ENCODE measurements at regions not wholly inside any gene's neighbourhood (a gene's known extent, or its start where the extent isn't known, plus 50 kb on each side); places are given as distances from the start of the nearest gene placed in this dataset.

GRCh38 chr3:44029100-44029499, 212.6 kb upstream of the TOPAZ1 start:
- H3K27ac ChIP-seq, result no peak overlapping the region
- no peaks in the 10 kb centered on the region for H3K4me1 ChIP-seq
- H3K36me3 ChIP-seq, result no peaks in the 10 kb centered on the region
- H3K27me3 ChIP-seq, result peaks cover 0 to 68% (median 0%) of the 10 kb centered on the region in 3 donors
- intact Hi-C loops (cut with DNase I; ENCODE audit: low total_unique reads), result no loop called here
- DNase-seq, result no peak
- WGBS, 5 donors, result 78 to 93% (median 85%) methylated on average over 2 of the region's 2 CpGs
- no peak for TF ChIP-seq POLR2AphosphoS5 (IDR thresholded peaks at IDR 0.05)
- no peak for TF ChIP-seq EP300 (IDR thresholded peaks at IDR 0.05)
- TF ChIP-seq CTCF (IDR thresholded peaks at IDR 0.05), result no peak
- no peak for TF ChIP-seq POLR2A (IDR thresholded peaks at IDR 0.05)
- H3K9me3 ChIP-seq, result no peaks in the 10 kb centered on the region
- H3K4me3 ChIP-seq, result no peak overlapping the region

- no peak for DNase-seq
- no peaks in the 10 kb centered on the region for H3K9me3 ChIP-seq
- no peaks in the 10 kb centered on the region for H3K36me3 ChIP-seq
- peaks cover 0 to 57% (median 0%) of the 10 kb centered on the region in 3 donors for H3K27me3 ChIP-seq
- H3K27ac ChIP-seq, result no peak overlapping the region
- TF ChIP-seq POLR2AphosphoS5 (IDR thresholded peaks at IDR 0.05) (no peak), EP300 (IDR thresholded peaks at IDR 0.05) (no peak)
- no peaks in the 10 kb centered on the region for H3K4me1 ChIP-seq
- H3K4me3 ChIP-seq, result no peak overlapping the region
- intact Hi-C loops (cut with DNase I; ENCODE audit: low total_unique reads), result no loop called here
- 83 to 88% (median 85%) methylated on average over 7 of the region's 7 CpGs for WGBS, 5 donors
Measured at GRCh38 chr3:44030285-44030684, 211.4 kb upstream of the TOPAZ1 start.

GRCh38 chr3:44030687-44031305, 210.9 kb upstream of the TOPAZ1 start:
- Histone ChIP-seq H3K4me1 (no peaks in the 10 kb centered on the region), H3K27ac (no peak overlapping the region), H3K27me3 (peaks cover 0 to 52% (median 0%) of the 10 kb centered on the region in 3 donors), H3K36me3 (no peaks in the 10 kb centered on the region), H3K4me3 (no peak overlapping the region), H3K9me3 (no peaks in the 10 kb centered on the region)
- WGBS, 5 donors, result 64 to 85% (median 66%) methylated on average over 1 of the region's 1 CpG
- TF ChIP-seq POLR2A (IDR thresholded peaks at IDR 0.05), result no peak
- TF ChIP-seq POLR2AphosphoS5 (IDR thresholded peaks at IDR 0.05), result no peak
- no peak for TF ChIP-seq CTCF (IDR thresholded peaks at IDR 0.05)
- no peak for TF ChIP-seq EP300 (IDR thresholded peaks at IDR 0.05)
- no peak for DNase-seq
- intact Hi-C loops (cut with DNase I; ENCODE audit: low total_unique reads), result no loop called here

GRCh38 chr3:44031387-44032380, 210.0 kb upstream of the TOPAZ1 start:
- no peak overlapping the region for H3K27ac ChIP-seq
- H3K36me3 ChIP-seq, result no peaks in the 10 kb centered on the region
- no peak for DNase-seq
- peaks cover 0 to 44% (median 0%) of the 10 kb centered on the region in 3 donors for H3K27me3 ChIP-seq
- intact Hi-C loops (cut with DNase I; ENCODE audit: low total_unique reads), result no loop called here
- no peaks in the 10 kb centered on the region for H3K4me1 ChIP-seq
- TF ChIP-seq POLR2AphosphoS5 (IDR thresholded peaks at IDR 0.05) (no peak), POLR2A (IDR thresholded peaks at IDR 0.05) (no peak), EP300 (IDR thresholded peaks at IDR 0.05) (no peak), CTCF (IDR thresholded peaks at IDR 0.05) (no peak)
- no peak overlapping the region for H3K4me3 ChIP-seq
- WGBS, 5 donors, result 78 to 85% (median 83%) methylated on average over 16 of the region's 16 CpGs
- no peaks in the 10 kb centered on the region for H3K9me3 ChIP-seq

All from stomach (tissue), 8 donors.